ENCODE measurements at regions not wholly inside any gene's neighbourhood (a gene's known extent, or its start where the extent isn't known, plus 50 kb on each side); places are given as distances from the start of the nearest gene placed in this dataset.

- DNase-seq, result no peak
Observed at GRCh38 chr13:39244561-39245230, 206.4 kb downstream of the NHLRC3 start.

GRCh38 chr13:39245688-39246087 is 207.4 kb downstream of the NHLRC3 start:
- no peak for DNase-seq

- DNase-seq, result peak in 1 of 14 donors; percentile 16
Observed at GRCh38 chr13:39249982-39250381, 211.7 kb downstream of the NHLRC3 start.

- no peak for DNase-seq
Observed at GRCh38 chr13:39250440-39250839, 212.2 kb downstream of the NHLRC3 start.

GRCh38 chr13:39251340-39251739 is 213.1 kb downstream of the NHLRC3 start:
- DNase-seq, result no peak

GRCh38 chr13:39253774-39254173 is 215.5 kb downstream of the NHLRC3 start:
- no peak for DNase-seq

- no peak for DNase-seq
Observed at GRCh38 chr13:39254601-39255000, 216.3 kb downstream of the NHLRC3 start.

GRCh38 chr13:39257642-39258041 is 219.4 kb downstream of the NHLRC3 start:
- DNase-seq, result no peak

- no peak for DNase-seq
Observed at GRCh38 chr13:39259371-39260140, 221.3 kb downstream of the NHLRC3 start.

- DNase-seq, result peak in 7 of 14 donors; percentile 1 to 60 (median 26)
Observed at GRCh38 chr13:39263033-39263432, 224.8 kb downstream of the NHLRC3 start.

GRCh38 chr13:39263531-39263930 is 225.3 kb downstream of the NHLRC3 start:
- peak in 2 of 14 donors; percentile 26 to 94 for DNase-seq

- no peak for DNase-seq
Observed at GRCh38 chr13:39266426-39266825, 228.2 kb downstream of the NHLRC3 start.

- DNase-seq, result no peak
Observed at GRCh38 chr13:39268398-39268797, 230.1 kb downstream of the NHLRC3 start.

- no peak for DNase-seq
Observed at GRCh38 chr13:39269004-39269403, 230.7 kb downstream of the NHLRC3 start.

GRCh38 chr13:39269411-39269810 is 231.2 kb downstream of the NHLRC3 start:
- DNase-seq, result no peak

GRCh38 chr13:39272994-39273393 is 234.7 kb downstream of the NHLRC3 start:
- no peak for DNase-seq

GRCh38 chr13:39273953-39274738 is 235.9 kb downstream of the NHLRC3 start:
- peak in 1 of 14 donors; percentile 42 for DNase-seq

- DNase-seq, result no peak
Observed at GRCh38 chr13:39274739-39275325, 236.6 kb downstream of the NHLRC3 start.

- no peak for DNase-seq
Observed at GRCh38 chr13:39279077-39279476, 240.8 kb downstream of the NHLRC3 start.

- no peak for DNase-seq
Observed at GRCh38 chr13:39281539-39282150, 243.4 kb downstream of the NHLRC3 start.

GRCh38 chr13:39282400-39282972 is 244.2 kb downstream of the NHLRC3 start:
- DNase-seq, result no peak

- no peak for DNase-seq
Observed at GRCh38 chr13:39283072-39283471, 244.8 kb downstream of the NHLRC3 start.
